ENCODE measurements at regions not wholly inside any gene's neighbourhood (a gene's known extent, or its start where the extent isn't known, plus 50 kb on each side); places are given as distances from the start of the nearest gene placed in this dataset.

DNA sequence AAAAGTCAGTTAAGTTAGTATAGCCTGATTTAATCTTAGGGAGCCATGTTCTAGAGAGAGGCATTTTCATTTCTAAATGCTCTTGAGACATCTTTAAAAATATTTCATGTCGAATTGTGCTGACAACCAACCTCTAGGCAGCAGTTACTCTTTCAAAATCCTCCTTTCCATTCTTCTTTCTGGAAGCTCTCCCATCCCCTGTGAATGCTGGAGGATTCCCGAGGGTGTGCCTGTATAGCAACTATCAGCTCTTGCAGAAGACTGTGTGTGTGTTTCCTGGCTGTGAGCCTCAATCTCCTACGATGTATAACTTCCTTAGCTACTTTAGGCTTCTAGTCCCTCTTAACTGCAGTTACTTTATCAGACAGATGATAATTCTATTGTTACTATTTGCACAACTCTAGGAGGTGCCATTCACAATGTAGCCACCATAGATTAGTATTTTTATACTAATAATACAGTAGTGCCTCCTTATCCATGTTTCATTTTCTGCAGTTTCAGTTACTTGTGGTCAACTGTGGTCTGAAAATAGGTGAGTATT lies 250.3 kb downstream of the EDEM1 start:
- no peak for DNase-seq
- Histone ChIP-seq H3K4me2 (no peak overlapping the region), H3K27ac (no peak overlapping the region), H4K20me1 (ENCODE audit: insufficient read depth) (no peaks in the 10 kb centered on the region), H3K4me3 (no peak overlapping the region), H3K4me1 (replicated peaks; ENCODE audit: insufficient read depth) (no peaks in the 10 kb centered on the region), H3K27me3 (ENCODE audit: insufficient read depth, low read depth) (no peaks in the 10 kb centered on the region), H3K9me3 (ENCODE audit: insufficient read depth, low read depth) (no peaks in the 10 kb centered on the region), H3K36me3 (ENCODE audit: low read depth) (no peaks in the 10 kb centered on the region), H2AFZ (no peak overlapping the region), H3K79me2 (ENCODE audit: low read depth) (no peaks in the 10 kb centered on the region), H3K9me2 (ENCODE audit: insufficient read depth) (no peaks in the 10 kb centered on the region), H3F3A (ENCODE audit: insufficient read depth, low read depth) (no peaks in the 10 kb centered on the region)
- ChIA-PET CTCF (no interaction called here), POLR2A (ENCODE audit: unreplicated experiment) (no interaction called here)
- intact Hi-C loops (cut with micrococcal nuclease; ENCODE audit: unreplicated experiment): no loop called here
- BruUV-seq (replicated peaks): no TSS peak
- TF ChIP-seq CTCF (conservative IDR thresholded peaks at IDR 0.05) (no peak), EZH2 (IDR thresholded peaks at IDR 0.05; ENCODE audit: low read depth) (no peak)

DNA sequence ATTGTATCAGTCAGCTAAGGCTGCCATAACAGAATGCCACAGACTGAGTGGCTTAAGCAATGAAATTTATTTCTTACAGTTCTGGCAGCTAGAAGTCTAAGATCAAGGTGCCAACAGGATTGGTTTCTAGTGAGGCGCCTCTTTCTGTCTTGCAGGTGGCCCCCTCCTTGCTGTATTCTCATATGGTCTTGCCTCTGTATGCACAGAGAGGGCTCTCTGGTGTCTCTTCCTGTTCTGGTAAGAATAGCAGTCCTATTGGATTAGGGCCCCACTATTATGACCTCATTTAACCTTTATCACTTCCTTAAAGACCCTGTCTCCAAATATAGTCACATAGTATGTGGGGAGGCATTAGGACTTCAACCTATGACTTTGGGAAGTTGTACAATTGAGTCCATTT lies 253.9 kb downstream of the EDEM1 start:
- BruUV-seq (replicated peaks): no TSS peak
- no peak overlapping the region for H2AFZ ChIP-seq
- H3F3A ChIP-seq (ENCODE audit: insufficient read depth, low read depth): no peaks in the 10 kb centered on the region
- H3K27ac ChIP-seq: no peak overlapping the region
- no peak for TF ChIP-seq CTCF (conservative IDR thresholded peaks at IDR 0.05)
- H3K9me3 ChIP-seq (ENCODE audit: insufficient read depth, low read depth): no peaks in the 10 kb centered on the region
- no peak overlapping the region for H3K4me2 ChIP-seq
- H3K4me1 ChIP-seq (replicated peaks; ENCODE audit: insufficient read depth): no peaks in the 10 kb centered on the region
- H3K27me3 ChIP-seq (ENCODE audit: insufficient read depth, low read depth): no peaks in the 10 kb centered on the region
- H3K36me3 ChIP-seq (ENCODE audit: low read depth): no peaks in the 10 kb centered on the region
- POLR2A ChIA-PET (ENCODE audit: unreplicated experiment): no interaction called here
- H3K9me2 ChIP-seq (ENCODE audit: insufficient read depth): no peaks in the 10 kb centered on the region
- H3K4me3 ChIP-seq: no peak overlapping the region
- no peak for DNase-seq
- H4K20me1 ChIP-seq (ENCODE audit: insufficient read depth): no peaks in the 10 kb centered on the region
- CTCF ChIA-PET: no interaction called here
- intact Hi-C loops (cut with micrococcal nuclease; ENCODE audit: unreplicated experiment): no loop called here
- no peaks in the 10 kb centered on the region for H3K79me2 ChIP-seq (ENCODE audit: low read depth)

DNA sequence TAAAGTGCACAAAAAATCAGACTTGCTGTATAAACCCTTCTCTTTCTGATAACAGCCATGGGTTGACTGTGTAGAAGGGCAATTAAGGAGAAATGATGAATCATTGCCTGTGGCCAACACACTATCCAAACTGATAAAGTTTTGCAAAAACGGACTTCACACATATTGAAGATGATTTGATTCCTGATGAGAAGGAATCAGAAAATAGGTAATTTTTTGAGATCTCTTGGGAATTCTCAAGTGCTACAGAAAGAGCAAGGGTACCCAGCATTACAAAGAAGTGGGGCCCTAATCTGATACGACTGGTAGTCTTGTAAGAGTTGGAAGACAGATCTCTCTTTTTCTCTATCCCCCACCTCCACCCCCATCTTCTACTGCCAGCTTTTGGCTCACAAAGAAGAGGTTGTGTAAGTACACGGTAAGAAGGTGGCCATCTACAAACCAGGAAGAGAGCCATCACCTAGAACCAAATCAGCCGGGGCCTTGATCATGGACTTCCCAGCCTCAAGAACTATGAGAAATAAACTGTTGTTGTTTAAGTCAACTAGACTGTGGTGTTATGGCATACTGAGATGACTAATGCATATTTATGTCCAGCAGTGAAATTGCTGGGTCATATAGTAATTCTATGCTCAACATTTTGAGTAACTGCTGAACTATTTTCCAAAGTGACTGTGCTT lies 254.7 kb downstream of the EDEM1 start:
- CTCF ChIA-PET: no interaction called here
- H3K27ac ChIP-seq: no peak overlapping the region
- no peak for DNase-seq

More for the DNA sequence above, 254.7 kb downstream of the EDEM1 start:
- Histone ChIP-seq H3K9me3 (ENCODE audit: insufficient read depth, low read depth) (no peaks in the 10 kb centered on the region), H3K4me3 (no peak overlapping the region), H3K79me2 (ENCODE audit: low read depth) (no peaks in the 10 kb centered on the region), H3K4me2 (no peak overlapping the region), H4K20me1 (ENCODE audit: insufficient read depth) (no peaks in the 10 kb centered on the region), H3K4me1 (replicated peaks; ENCODE audit: insufficient read depth) (no peaks in the 10 kb centered on the region), H3K27me3 (ENCODE audit: insufficient read depth, low read depth) (no peaks in the 10 kb centered on the region), H2AFZ (no peak overlapping the region), H3K9me2 (ENCODE audit: insufficient read depth) (no peaks in the 10 kb centered on the region), H3K36me3 (ENCODE audit: low read depth) (no peaks in the 10 kb centered on the region), H3F3A (ENCODE audit: insufficient read depth, low read depth) (no peaks in the 10 kb centered on the region)
- TF ChIP-seq CTCF (conservative IDR thresholded peaks at IDR 0.05): no peak
- no peak for TF ChIP-seq EZH2 (IDR thresholded peaks at IDR 0.05; ENCODE audit: low read depth)
- intact Hi-C loops (cut with micrococcal nuclease; ENCODE audit: unreplicated experiment): no loop called here
- no TSS peak for BruUV-seq (replicated peaks)
- POLR2A ChIA-PET (ENCODE audit: unreplicated experiment): no interaction called here
